ENCODE measurements at regions not wholly inside any gene's neighbourhood (a gene's known extent, or its start where the extent isn't known, plus 50 kb on each side); places are given as distances from the start of the nearest gene placed in this dataset.
"Not testable (repeated sequence)": the region's sequence is repeated elsewhere in the genome, so short reads cannot be mapped to it uniquely, and the experiment has no call there.

GRCh38 chr18:75694292-75694691 is 266.8 kb upstream of the SMIM21 start:
- Histone ChIP-seq H3K4me1 (no peaks in the 10 kb centered on the region), H3K36me3 (no peaks in the 10 kb centered on the region), H3K4me3 (no peak overlapping the region), H3K9me3 (peaks cover 3% of the 10 kb centered on the region), H3K27ac (no peak overlapping the region), H3K27me3 (no peaks in the 10 kb centered on the region)
- TF ChIP-seq EP300 (IDR thresholded peaks at IDR 0.05): no peak
- TF ChIP-seq CTCF (IDR thresholded peaks at IDR 0.05): no peak
- TF ChIP-seq POLR2AphosphoS5 (IDR thresholded peaks at IDR 0.05): no peak
- TF ChIP-seq POLR2A (IDR thresholded peaks at IDR 0.05): no peak
- DNase-seq (ENCODE audit: low spot score in 2 of 2): no peak
- WGBS: 70% methylated on average over 3 of the region's 5 CpGs

GRCh38 chr18:75691483-75691882 is 264.0 kb upstream of the SMIM21 start:
- H3K27me3 ChIP-seq: no peaks in the 10 kb centered on the region
- H3K4me1 ChIP-seq: no peaks in the 10 kb centered on the region
- DNase-seq (ENCODE audit: low spot score in 2 of 2): no peak
- TF ChIP-seq POLR2A (IDR thresholded peaks at IDR 0.05) (no peak), CTCF (IDR thresholded peaks at IDR 0.05) (no peak), EP300 (IDR thresholded peaks at IDR 0.05) (no peak), POLR2AphosphoS5 (IDR thresholded peaks at IDR 0.05) (no peak)
- H3K9me3 ChIP-seq: peaks cover 3% of the 10 kb centered on the region
- H3K36me3 ChIP-seq: no peaks in the 10 kb centered on the region
- H3K4me3 ChIP-seq: no peak overlapping the region
- 84% methylated on average over 8 of the region's 8 CpGs for WGBS
- H3K27ac ChIP-seq: no peak overlapping the region

- WGBS: 95% methylated on average over 3 of the region's 3 CpGs
- H3K4me3 ChIP-seq; H3K36me3 ChIP-seq; H3K4me1 ChIP-seq; DNase-seq (ENCODE audit: low spot score in 2 of 2); H3K27me3 ChIP-seq; H3K27ac ChIP-seq; H3K9me3 ChIP-seq: not testable (repeated sequence)
These were observed 262.8 kb upstream of the SMIM21 start for GRCh38 chr18:75690283-75690682.

GRCh38 chr18:75687626-75688025 is 260.1 kb upstream of the SMIM21 start:
- H3K27me3 ChIP-seq: no peaks in the 10 kb centered on the region
- peaks cover 3% of the 10 kb centered on the region for H3K9me3 ChIP-seq
- 60% methylated on average over 2 of the region's 2 CpGs for WGBS
- no peak for TF ChIP-seq POLR2A (IDR thresholded peaks at IDR 0.05)
- TF ChIP-seq POLR2AphosphoS5 (IDR thresholded peaks at IDR 0.05): no peak
- TF ChIP-seq EP300 (IDR thresholded peaks at IDR 0.05): no peak
- no peak for TF ChIP-seq CTCF (IDR thresholded peaks at IDR 0.05)
- no peaks in the 10 kb centered on the region for H3K4me1 ChIP-seq
- DNase-seq (ENCODE audit: low spot score in 2 of 2): no peak
- H3K27ac ChIP-seq: no peak overlapping the region
- no peaks in the 10 kb centered on the region for H3K36me3 ChIP-seq
- H3K4me3 ChIP-seq: no peak overlapping the region

- no peaks in the 10 kb centered on the region for H3K36me3 ChIP-seq
- 89% methylated on average over 8 of the region's 8 CpGs for WGBS
- DNase-seq (ENCODE audit: low spot score in 2 of 2): no peak
These were observed 255.9 kb upstream of the SMIM21 start for GRCh38 chr18:75683426-75683825.

More at GRCh38 chr18:75683426-75683825, 255.9 kb upstream of the SMIM21 start:
- Histone ChIP-seq H3K27me3 (no peaks in the 10 kb centered on the region), H3K27ac (no peak overlapping the region), H3K4me3 (no peak overlapping the region), H3K9me3 (no peaks in the 10 kb centered on the region), H3K4me1 (no peaks in the 10 kb centered on the region)
- no peak for TF ChIP-seq POLR2A (IDR thresholded peaks at IDR 0.05)
- TF ChIP-seq EP300 (IDR thresholded peaks at IDR 0.05): no peak
- no peak for TF ChIP-seq CTCF (IDR thresholded peaks at IDR 0.05)
- no peak for TF ChIP-seq POLR2AphosphoS5 (IDR thresholded peaks at IDR 0.05)

All from suprapubic skin (tissue), 4 donors.